ENCODE measurements at regions not wholly inside any gene's neighbourhood (a gene's known extent, or its start where the extent isn't known, plus 50 kb on each side); places are given as distances from the start of the nearest gene placed in this dataset.

- no peak for DNase-seq (ENCODE audit: extremely low spot score)
- 55% methylated on average over 4 of the region's 20 CpGs for WGBS
- no peak for TF ChIP-seq EP300 (IDR thresholded peaks at IDR 0.05)
- TF ChIP-seq, protein P1, sequence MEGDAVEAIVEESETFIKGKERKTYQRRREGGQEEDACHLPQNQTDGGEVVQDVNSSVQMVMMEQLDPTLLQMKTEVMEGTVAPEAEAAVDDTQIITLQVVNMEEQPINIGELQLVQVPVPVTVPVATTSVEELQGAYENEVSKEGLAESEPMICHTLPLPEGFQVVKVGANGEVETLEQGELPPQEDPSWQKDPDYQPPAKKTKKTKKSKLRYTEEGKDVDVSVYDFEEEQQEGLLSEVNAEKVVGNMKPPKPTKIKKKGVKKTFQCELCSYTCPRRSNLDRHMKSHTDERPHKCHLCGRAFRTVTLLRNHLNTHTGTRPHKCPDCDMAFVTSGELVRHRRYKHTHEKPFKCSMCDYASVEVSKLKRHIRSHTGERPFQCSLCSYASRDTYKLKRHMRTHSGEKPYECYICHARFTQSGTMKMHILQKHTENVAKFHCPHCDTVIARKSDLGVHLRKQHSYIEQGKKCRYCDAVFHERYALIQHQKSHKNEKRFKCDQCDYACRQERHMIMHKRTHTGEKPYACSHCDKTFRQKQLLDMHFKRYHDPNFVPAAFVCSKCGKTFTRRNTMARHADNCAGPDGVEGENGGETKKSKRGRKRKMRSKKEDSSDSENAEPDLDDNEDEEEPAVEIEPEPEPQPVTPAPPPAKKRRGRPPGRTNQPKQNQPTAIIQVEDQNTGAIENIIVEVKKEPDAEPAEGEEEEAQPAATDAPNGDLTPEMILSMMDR (IDR thresholded peaks at IDR 0.05), result no peak
- no peak for TF ChIP-seq POLR2AphosphoS5 (IDR thresholded peaks at IDR 0.05)
- TF ChIP-seq POLR2A (IDR thresholded peaks at IDR 0.05; ENCODE audit: low read depth), result no peak
- H3K36me3 ChIP-seq, result no peaks in the 10 kb centered on the region
- H3K27ac ChIP-seq (replicated peaks in 1 of 4), result no peak overlapping the region
- intact Hi-C loops (cut with DNase I), result loop anchor here (5.0 kb wide), 1 partner anchor 1137 kb away; no protein-coding TSS in a partner anchor
- H3K4me3 ChIP-seq, result no peak overlapping the region
- no peaks in the 10 kb centered on the region for H3K4me1 ChIP-seq
- peaks cover 0 to 10% (median 0%) of the 10 kb centered on the region in 4 donors for H3K9me3 ChIP-seq
- H3K27me3 ChIP-seq, result peaks cover 0 to 64% (median 0%) of the 10 kb centered on the region in 4 donors
These were observed 149.6 kb downstream of the TEX29 start for GRCh38 chr13:111469916-111470506.

DNA sequence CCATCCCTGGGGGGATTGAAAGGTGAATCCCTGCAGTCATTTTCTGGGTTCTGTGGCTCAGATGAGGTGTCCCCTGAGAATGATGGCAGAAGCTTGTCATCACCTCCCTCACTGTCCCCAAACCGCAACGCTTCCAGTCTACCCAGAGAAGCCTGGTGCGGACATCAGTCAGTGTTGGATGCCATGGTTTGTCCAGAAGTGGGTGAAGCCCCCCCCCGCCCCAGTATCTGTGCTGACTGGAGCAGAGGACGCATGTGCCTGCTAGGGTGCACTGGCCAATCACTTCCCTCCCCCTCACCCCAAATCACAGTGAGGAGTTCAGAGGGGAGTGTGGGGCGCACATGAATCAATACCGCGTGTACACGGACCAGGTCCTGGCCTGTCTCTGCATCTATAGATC lies 150.5 kb downstream of the TEX29 start:
- Histone ChIP-seq H3K4me1 (no peaks in the 10 kb centered on the region), H3K27me3 (peaks cover 0 to 64% (median 0%) of the 10 kb centered on the region in 4 donors), H3K4me3 (no peak overlapping the region), H3K27ac (replicated peaks in 1 of 4) (no peak overlapping the region), H3K9me3 (peaks cover 0 to 10% (median 0%) of the 10 kb centered on the region in 4 donors), H3K36me3 (no peaks in the 10 kb centered on the region)
- intact Hi-C loops (cut with DNase I), result loop anchor here (5.0 kb wide), 1 partner anchor 1136 kb away; no protein-coding TSS in a partner anchor
- DNase-seq (ENCODE audit: extremely low spot score), result no peak
- WGBS, result 92% methylated on average over 9 of the region's 9 CpGs
- TF ChIP-seq, protein P1 (IDR thresholded peaks at IDR 0.05), result no peak
- TF ChIP-seq POLR2AphosphoS5 (IDR thresholded peaks at IDR 0.05), result no peak
- no peak for TF ChIP-seq POLR2A (IDR thresholded peaks at IDR 0.05; ENCODE audit: low read depth)
- no peak for TF ChIP-seq EP300 (IDR thresholded peaks at IDR 0.05)

DNA sequence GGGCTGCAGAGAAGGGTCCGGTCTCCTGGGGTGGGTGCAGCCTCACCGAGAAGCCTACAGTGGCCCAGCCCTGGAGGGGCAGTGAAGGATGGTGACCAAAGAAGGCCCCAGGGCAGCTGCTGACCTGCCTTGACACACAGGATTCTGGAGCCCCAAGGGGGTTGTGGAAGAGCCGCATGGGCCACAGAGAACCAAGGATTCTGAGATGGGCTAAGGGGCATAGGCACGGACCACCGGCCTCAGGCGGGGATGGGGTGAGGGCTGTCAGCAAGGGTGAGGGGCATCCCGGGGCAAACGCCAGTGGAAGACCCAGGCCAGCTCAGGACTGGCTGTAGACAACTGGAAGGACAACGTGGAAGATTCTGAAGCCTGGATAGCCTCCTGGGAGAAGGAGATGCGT lies 151.6 kb downstream of the TEX29 start:
- Histone ChIP-seq H3K27ac (replicated peaks in 1 of 4) (no peak overlapping the region), H3K36me3 (no peaks in the 10 kb centered on the region), H3K27me3 (peaks cover 0 to 64% (median 0%) of the 10 kb centered on the region in 4 donors), H3K4me1 (no peaks in the 10 kb centered on the region), H3K4me3 (no peak overlapping the region), H3K9me3 (no peaks in the 10 kb centered on the region)
- intact Hi-C loops (cut with DNase I), result loop anchor here (5.0 kb wide), 1 partner anchor 1135 kb away; no protein-coding TSS in a partner anchor
- TF ChIP-seq, protein P1 (IDR thresholded peaks at IDR 0.05), result no peak
- no peak for TF ChIP-seq POLR2A (IDR thresholded peaks at IDR 0.05; ENCODE audit: low read depth)
- no peak for TF ChIP-seq EP300 (IDR thresholded peaks at IDR 0.05)
- no peak for TF ChIP-seq POLR2AphosphoS5 (IDR thresholded peaks at IDR 0.05)
- DNase-seq (ENCODE audit: extremely low spot score), result no peak
- 84% methylated on average over 10 of the region's 10 CpGs for WGBS

GRCh38 chr13:111472559-111473460 lies 152.4 kb downstream of the TEX29 start:
- no peak overlapping the region for H3K27ac ChIP-seq (replicated peaks in 1 of 4)
- intact Hi-C loops (cut with DNase I), result loop anchor here (5.0 kb wide), 1 partner anchor 1134 kb away; no protein-coding TSS in a partner anchor
- H3K36me3 ChIP-seq, result no peaks in the 10 kb centered on the region
- H3K9me3 ChIP-seq, result no peaks in the 10 kb centered on the region
- H3K27me3 ChIP-seq, result peaks cover 0 to 58% (median 0%) of the 10 kb centered on the region in 4 donors
- TF ChIP-seq, protein P1 (IDR thresholded peaks at IDR 0.05), result no peak
- TF ChIP-seq EP300 (IDR thresholded peaks at IDR 0.05), result no peak
- TF ChIP-seq POLR2AphosphoS5 (IDR thresholded peaks at IDR 0.05), result no peak
- TF ChIP-seq POLR2A (IDR thresholded peaks at IDR 0.05; ENCODE audit: low read depth), result no peak
- WGBS, result 79% methylated on average over 19 of the region's 19 CpGs
- H3K4me1 ChIP-seq, result no peaks in the 10 kb centered on the region
- no peak for DNase-seq (ENCODE audit: extremely low spot score)
- H3K4me3 ChIP-seq, result no peak overlapping the region

Data from esophagus muscularis mucosa (tissue), 4 donors.